ENCODE measurements at regions not wholly inside any gene's neighbourhood (a gene's known extent, or its start where the extent isn't known, plus 50 kb on each side); places are given as distances from the start of the nearest gene placed in this dataset.

- TF ChIP-seq CTCF (IDR thresholded peaks at IDR 0.05) (no peak), POLR2AphosphoS5 (IDR thresholded peaks at IDR 0.05; ENCODE audit: insufficient read depth in 1 of 2, low read depth in 1 of 2) (no peak)
Observed at GRCh38 chr13:74796157-74796556, 662.0 kb upstream of the KLF12 start.
